HFFc6 (cell line): ENCODE measurements at regions not wholly inside any gene's neighbourhood (a gene's known extent, or its start where the extent isn't known, plus 50 kb on each side); places are given as distances from the start of the nearest gene placed in this dataset.

ENCODE experiments used
- DNase-seq: peaks from one replicate; pipeline ENCODE4 v3.0.0-alpha.2; 2018
- H3K27ac Mint-ChIP-seq: 2 replicates; pipeline ENCODE4 v1.8.0; 2020; ENCODE audit warnings: mild to moderate bottlenecking, mixed read lengths
- H3K27me3 Mint-ChIP-seq: 2 replicates; pipeline ENCODE4 v1.8.0; 2021; ENCODE audit warnings: mild to moderate bottlenecking, moderate library complexity, mixed read lengths; ENCODE audit not compliant: insufficient read depth
- H3K36me3 Mint-ChIP-seq: 2 replicates; pipeline ENCODE4 v1.8.0; 2021; ENCODE audit warnings: low read depth, mixed read lengths
- H3K4me1 Mint-ChIP-seq: 2 replicates; pipeline ENCODE4 v1.8.0; 2020; ENCODE audit warnings: low read depth, mixed read lengths
- H3K4me3 Mint-ChIP-seq: 2 replicates; pipeline ENCODE4 v1.8.0; 2020; ENCODE audit warnings: mild to moderate bottlenecking, moderate library complexity, mixed read lengths
- H3K9me3 Mint-ChIP-seq: 2 replicates; pipeline ENCODE4 v1.8.0; 2020; ENCODE audit warnings: mild to moderate bottlenecking, mixed read lengths
- CTCF ChIP-seq: fragments of 200-600 bp; sonication (generic); IDR thresholded peaks from 2 replicates; pipeline ENCODE4 v1.5.0; 2021; ENCODE audit warnings: antibody characterized with exemption, mild to moderate bottlenecking

- Mint-ChIP-seq H3K9me3 (peaks cover 28% of the 10 kb centered on the region), H3K4me3 (no peak overlapping the region), H3K27me3 (peaks cover 2% of the 10 kb centered on the region; the same call in 1 of the 2 replicates), H3K36me3 (no peaks in the 10 kb centered on the region), H3K4me1 (no peaks in the 10 kb centered on the region), H3K27ac (no peak overlapping the region)
- no peak for TF ChIP-seq CTCF
- DNase-seq, result no peak
Observed at GRCh38 chr13:55761986-55762385, 1378.7 kb upstream of the PRR20A start.

GRCh38 chr13:55777612-55778011 lies 1363.1 kb upstream of the PRR20A start:
- Mint-ChIP-seq H3K4me3 (no peak overlapping the region), H3K27ac (no peak overlapping the region), H3K27me3 (no peaks in the 10 kb centered on the region; the same call in 1 of the 2 replicates), H3K4me1 (no peaks in the 10 kb centered on the region), H3K9me3 (peaks cover 47% of the 10 kb centered on the region), H3K36me3 (no peaks in the 10 kb centered on the region)
- TF ChIP-seq CTCF, result no peak
- DNase-seq, result no peak

GRCh38 chr13:55783841-55784240 lies 1356.9 kb upstream of the PRR20A start:
- TF ChIP-seq CTCF, result no peak
- Mint-ChIP-seq H3K9me3 (peaks cover 29% of the 10 kb centered on the region), H3K4me3 (no peak overlapping the region), H3K27ac (no peak overlapping the region), H3K36me3 (no peaks in the 10 kb centered on the region; the same call in 1 of the 2 replicates), H3K4me1 (no peaks in the 10 kb centered on the region), H3K27me3 (no peaks in the 10 kb centered on the region)
- DNase-seq, result no peak

- Mint-ChIP-seq H3K36me3 (no peaks in the 10 kb centered on the region; the same call in 1 of the 2 replicates), H3K9me3 (peaks cover 21% of the 10 kb centered on the region), H3K4me1 (no peaks in the 10 kb centered on the region), H3K27me3 (no peaks in the 10 kb centered on the region), H3K4me3 (no peak overlapping the region), H3K27ac (no peak overlapping the region)
- DNase-seq, result no peak
- no peak for TF ChIP-seq CTCF
Observed at GRCh38 chr13:55788548-55788947, 1352.2 kb upstream of the PRR20A start.

GRCh38 chr13:55792544-55793193 lies 1348.0 kb upstream of the PRR20A start:
- no peaks in the 10 kb centered on the region; the same call in 1 of the 2 replicates for H3K36me3 Mint-ChIP-seq
- H3K4me1 Mint-ChIP-seq, result no peaks in the 10 kb centered on the region
- DNase-seq, result no peak
- no peak overlapping the region for H3K4me3 Mint-ChIP-seq
- TF ChIP-seq CTCF, result no peak
- H3K27ac Mint-ChIP-seq, result no peak overlapping the region
- H3K9me3 Mint-ChIP-seq, result peaks cover 28% of the 10 kb centered on the region
- H3K27me3 Mint-ChIP-seq, result no peaks in the 10 kb centered on the region
